ENCODE measurements at regions not wholly inside any gene's neighbourhood (a gene's known extent, or its start where the extent isn't known, plus 50 kb on each side); places are given as distances from the start of the nearest gene placed in this dataset.
"Not testable (repeated sequence)": the region's sequence is repeated elsewhere in the genome, so short reads cannot be mapped to it uniquely, and the experiment has no call there.

- ATAC-seq (no peak), DNase-seq (ENCODE audit: low read depth, low spot score) (no peak)
- no peak overlapping the region for H3K27ac ChIP-seq (ENCODE audit: low read length)
- H3K9me3 ChIP-seq (ENCODE audit: control insufficient read depth, insufficient read depth, low read depth, low read length) = no peaks in the 10 kb centered on the region
- TF ChIP-seq CTCF (IDR thresholded peaks at IDR 0.05) (no peak), POLR2AphosphoS5 (IDR thresholded peaks at IDR 0.05; ENCODE audit: low read depth, low read length) (no peak), TCF7L2 (IDR thresholded peaks at IDR 0.05; ENCODE audit: low read depth, low read length) (no peak), SIN3A (IDR thresholded peaks at IDR 0.05; ENCODE audit: borderline replicate concordance, insufficient read depth, low read depth, low read length) (no peak)
- TF ChIP-seq, protein P1, sequence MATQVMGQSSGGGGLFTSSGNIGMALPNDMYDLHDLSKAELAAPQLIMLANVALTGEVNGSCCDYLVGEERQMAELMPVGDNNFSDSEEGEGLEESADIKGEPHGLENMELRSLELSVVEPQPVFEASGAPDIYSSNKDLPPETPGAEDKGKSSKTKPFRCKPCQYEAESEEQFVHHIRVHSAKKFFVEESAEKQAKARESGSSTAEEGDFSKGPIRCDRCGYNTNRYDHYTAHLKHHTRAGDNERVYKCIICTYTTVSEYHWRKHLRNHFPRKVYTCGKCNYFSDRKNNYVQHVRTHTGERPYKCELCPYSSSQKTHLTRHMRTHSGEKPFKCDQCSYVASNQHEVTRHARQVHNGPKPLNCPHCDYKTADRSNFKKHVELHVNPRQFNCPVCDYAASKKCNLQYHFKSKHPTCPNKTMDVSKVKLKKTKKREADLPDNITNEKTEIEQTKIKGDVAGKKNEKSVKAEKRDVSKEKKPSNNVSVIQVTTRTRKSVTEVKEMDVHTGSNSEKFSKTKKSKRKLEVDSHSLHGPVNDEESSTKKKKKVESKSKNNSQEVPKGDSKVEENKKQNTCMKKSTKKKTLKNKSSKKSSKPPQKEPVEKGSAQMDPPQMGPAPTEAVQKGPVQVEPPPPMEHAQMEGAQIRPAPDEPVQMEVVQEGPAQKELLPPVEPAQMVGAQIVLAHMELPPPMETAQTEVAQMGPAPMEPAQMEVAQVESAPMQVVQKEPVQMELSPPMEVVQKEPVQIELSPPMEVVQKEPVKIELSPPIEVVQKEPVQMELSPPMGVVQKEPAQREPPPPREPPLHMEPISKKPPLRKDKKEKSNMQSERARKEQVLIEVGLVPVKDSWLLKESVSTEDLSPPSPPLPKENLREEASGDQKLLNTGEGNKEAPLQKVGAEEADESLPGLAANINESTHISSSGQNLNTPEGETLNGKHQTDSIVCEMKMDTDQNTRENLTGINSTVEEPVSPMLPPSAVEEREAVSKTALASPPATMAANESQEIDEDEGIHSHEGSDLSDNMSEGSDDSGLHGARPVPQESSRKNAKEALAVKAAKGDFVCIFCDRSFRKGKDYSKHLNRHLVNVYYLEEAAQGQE (IDR thresholded peaks at IDR 0.05; ENCODE audit: insufficient read depth in 1 of 2, low read depth in 2 of 2, low read length in 1 of 2) = no peak
- H3K36me3 ChIP-seq (ENCODE audit: control insufficient read depth, insufficient read depth, low read length) = no peaks in the 10 kb centered on the region
- ChIA-PET CTCF (no interaction called here), POLR2A (no interaction called here)
- intact Hi-C loops (cut with micrococcal nuclease; ENCODE audit: unreplicated experiment) (no loop called here), in situ Hi-C loops (cut with HindIII; ENCODE audit: low pct_unique_long_range_greater_than_20kb, low sequenced_read_pairs) (no loop called here)
- H3K4me1 ChIP-seq (ENCODE audit: control insufficient read depth, insufficient read depth, low read length) = no peaks in the 10 kb centered on the region
- no peak overlapping the region for H3K4me3 ChIP-seq (ENCODE audit: low read depth in 2 of 2, low read length in 2 of 2)
- H3K27me3 ChIP-seq (ENCODE audit: control insufficient read depth, insufficient read depth, low read length) = no peaks in the 10 kb centered on the region
- no TSS peak for BruUV-seq (replicated peaks)
Observed at GRCh38 chr2:21841341-21841740, 717.6 kb downstream of the TDRD15 start.

DNA sequence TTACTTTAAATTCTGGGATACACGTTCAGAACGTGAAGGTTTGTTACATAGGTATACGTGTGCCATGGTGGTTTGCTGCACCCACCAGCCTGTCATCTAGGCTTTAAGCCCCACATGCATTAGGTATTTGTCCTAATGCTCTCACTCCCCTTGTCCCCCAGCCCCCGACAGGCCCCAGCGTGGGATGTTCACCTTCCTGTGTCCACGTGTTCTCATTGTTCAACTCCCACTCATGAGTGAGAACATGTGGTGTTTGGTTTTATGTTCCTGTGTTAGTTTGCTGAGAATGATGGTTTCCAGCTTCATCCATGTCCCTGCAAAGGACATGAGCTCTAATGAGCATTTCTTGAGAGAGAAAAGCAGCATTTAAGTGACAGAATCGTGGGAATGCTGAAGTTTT is 726.6 kb downstream of the TDRD15 start:
- DNase-seq (ENCODE audit: low read depth, low spot score); BruUV-seq (replicated peaks); H3K9me3 ChIP-seq (ENCODE audit: control insufficient read depth, insufficient read depth, low read depth, low read length); H3K27ac ChIP-seq (ENCODE audit: low read length); H3K36me3 ChIP-seq (ENCODE audit: control insufficient read depth, insufficient read depth, low read length); intact Hi-C loops (cut with micrococcal nuclease; ENCODE audit: unreplicated experiment); H3K4me3 ChIP-seq (ENCODE audit: low read depth in 2 of 2, low read length in 2 of 2); CTCF ChIA-PET; H3K27me3 ChIP-seq (ENCODE audit: control insufficient read depth, insufficient read depth, low read length); in situ Hi-C loops (cut with HindIII; ENCODE audit: low pct_unique_long_range_greater_than_20kb, low sequenced_read_pairs); ATAC-seq; POLR2A ChIA-PET; H3K4me1 ChIP-seq (ENCODE audit: control insufficient read depth, insufficient read depth, low read length): not testable (repeated sequence)

- POLR2A ChIA-PET = no interaction called here
- Histone ChIP-seq H3K36me3 (ENCODE audit: control insufficient read depth, insufficient read depth, low read length) (no peaks in the 10 kb centered on the region), H3K9me3 (ENCODE audit: control insufficient read depth, insufficient read depth, low read depth, low read length) (no peaks in the 10 kb centered on the region), H3K4me3 (ENCODE audit: low read depth in 2 of 2, low read length in 2 of 2) (no peak overlapping the region), H3K27ac (ENCODE audit: low read length) (no peak overlapping the region), H3K4me1 (ENCODE audit: control insufficient read depth, insufficient read depth, low read length) (no peaks in the 10 kb centered on the region), H3K27me3 (ENCODE audit: control insufficient read depth, insufficient read depth, low read length) (no peaks in the 10 kb centered on the region)
- in situ Hi-C loops (cut with HindIII; ENCODE audit: low pct_unique_long_range_greater_than_20kb, low sequenced_read_pairs) = no loop called here
- CTCF ChIA-PET = interaction anchor here (0.7 kb wide), 1 partner anchor 79 kb away, joined by 3 read pairs; no protein-coding TSS in a partner anchor
- intact Hi-C loops (cut with micrococcal nuclease; ENCODE audit: unreplicated experiment) = no loop called here
- DNase-seq (ENCODE audit: low read depth, low spot score) (no peak), ATAC-seq (no peak)
- no peak for TF ChIP-seq CTCF (IDR thresholded peaks at IDR 0.05)
- TF ChIP-seq SIN3A (IDR thresholded peaks at IDR 0.05; ENCODE audit: borderline replicate concordance, insufficient read depth, low read depth, low read length) = no peak
- no peak for TF ChIP-seq POLR2AphosphoS5 (IDR thresholded peaks at IDR 0.05; ENCODE audit: low read depth, low read length)
- TF ChIP-seq, protein P1 (IDR thresholded peaks at IDR 0.05; ENCODE audit: insufficient read depth in 1 of 2, low read depth in 2 of 2, low read length in 1 of 2) = no peak
- no peak for TF ChIP-seq TCF7L2 (IDR thresholded peaks at IDR 0.05; ENCODE audit: low read depth, low read length)
- no TSS peak for BruUV-seq (replicated peaks)
Observed at GRCh38 chr2:21854938-21855337, 731.2 kb downstream of the TDRD15 start.

Data from Panc1 (cell line).